WTC11 (cell line): ENCODE measurements at regions not wholly inside any gene's neighbourhood (a gene's known extent, or its start where the extent isn't known, plus 50 kb on each side); places are given as distances from the start of the nearest gene placed in this dataset.

Experiments
- ATAC-seq: fragments of 200-7000 bp; cut with Tn5 transposase; 2 replicates; pipeline ENCODE4 v1.10.0; 2021; ENCODE audit warnings: mild to moderate bottlenecking, moderate library complexity
- CTCF ChIA-PET: fragments of 300-600 bp; sonication (Branson Sonifier 250); formaldehyde crosslinking; loops from one replicate; lab custom pipeline; 2021; ENCODE audit warnings: antibody characterized with exemption; lab: Charles Lee
- POLR2A ChIA-PET: fragments of 350-600 bp; sonication (Branson Sonifier 250); formaldehyde crosslinking; loops from one replicate; lab custom pipeline; 2021; ENCODE audit warnings: antibody characterized with exemption; lab: Charles Lee
- DNase-seq: peaks from one replicate; pipeline ENCODE4 v3.0.0; 2021; ENCODE audit warnings: low spot score
- H3K27ac Mint-ChIP-seq: 2 replicates; pipeline ENCODE4 v1.8.0; 2021; ENCODE audit warnings: mixed read lengths
- H3K27me3 Mint-ChIP-seq: 2 replicates; pipeline ENCODE4 v1.8.0; 2021; ENCODE audit warnings: low read depth, mild to moderate bottlenecking, moderate library complexity, mixed read lengths
- H3K36me3 Mint-ChIP-seq: 2 replicates; pipeline ENCODE4 v1.8.0; 2021; ENCODE audit warnings: mixed read lengths
- H3K4me1 Mint-ChIP-seq: 2 replicates; pipeline ENCODE4 v1.8.0; 2022; ENCODE audit warnings: mixed read lengths
- H3K4me3 Mint-ChIP-seq: 2 replicates; pipeline ENCODE4 v1.8.0; 2021; ENCODE audit warnings: mild to moderate bottlenecking, moderate library complexity, mixed read lengths
- H3K9me3 Mint-ChIP-seq: 2 replicates; pipeline ENCODE4 v1.8.0; 2021; ENCODE audit warnings: mixed read lengths
- CREB1 ChIP-seq: sonication (generic); formaldehyde crosslinking; IDR thresholded peaks from 2 replicates; pipeline ENCODE4 v1.8.0; 2023; ENCODE audit warnings: mild to moderate bottlenecking, missing genetic modification reagents
- ESRRA ChIP-seq: sonication (generic); formaldehyde crosslinking; IDR thresholded peaks from 2 replicates; pipeline ENCODE4 v1.8.1; 2022; ENCODE audit warnings: mild to moderate bottlenecking, missing genetic modification reagents, borderline replicate concordance
- ETV6 ChIP-seq: sonication (generic); formaldehyde crosslinking; IDR thresholded peaks from 2 replicates; pipeline ENCODE4 v1.8.1; 2022; ENCODE audit warnings: mild to moderate bottlenecking, missing genetic modification reagents
- FOXK1 ChIP-seq: sonication (generic); formaldehyde crosslinking; IDR thresholded peaks from 2 replicates; pipeline ENCODE4 v1.8.0; 2022; ENCODE audit warnings: mild to moderate bottlenecking, moderate library complexity, missing genetic modification reagents
- GABPB1 ChIP-seq: sonication (generic); formaldehyde crosslinking; IDR thresholded peaks from 2 replicates; pipeline ENCODE4 v1.8.1; 2023; ENCODE audit warnings: mild to moderate bottlenecking, missing genetic modification reagents
- GRHL2 ChIP-seq: fragments of 250-450 bp; sonication (Bioruptor Pico); IDR thresholded peaks from 2 replicates; pipeline ENCODE4 v1.8.0; 2022; ENCODE audit warnings: mild to moderate bottlenecking, moderate library complexity; ENCODE audit not compliant: insufficient replicate concordance, severe bottlenecking
- IRF2 ChIP-seq: sonication (generic); formaldehyde crosslinking; IDR thresholded peaks from 2 replicates; pipeline ENCODE4 v1.8.0; 2022; ENCODE audit warnings: low read depth, missing genetic modification reagents, borderline replicate concordance
- SOX15 ChIP-seq: fragments of 250-450 bp; sonication (Bioruptor Pico); IDR thresholded peaks from 2 replicates; pipeline ENCODE4 v1.9.0; 2021; ENCODE audit warnings: mild to moderate bottlenecking
- ZNF138 ChIP-seq: sonication (generic); formaldehyde crosslinking; conservative IDR thresholded peaks from 2 replicates; pipeline ENCODE4 v1.8.1; 2022; ENCODE audit warnings: mild to moderate bottlenecking, moderate library complexity, missing genetic modification reagents
- ZNF232 ChIP-seq: sonication (generic); formaldehyde crosslinking; IDR thresholded peaks from 2 replicates; pipeline ENCODE4 v1.8.0; 2022; ENCODE audit warnings: mild to moderate bottlenecking, missing genetic modification reagents
- ZNF263 ChIP-seq: sonication (generic); formaldehyde crosslinking; IDR thresholded peaks from 2 replicates; pipeline ENCODE4 v1.8.1; 2022; ENCODE audit warnings: low read depth, mild to moderate bottlenecking, moderate library complexity, missing genetic modification reagents
- ZNF317 ChIP-seq: sonication (generic); formaldehyde crosslinking; IDR thresholded peaks from 2 replicates; pipeline ENCODE4 v1.8.1; 2023; ENCODE audit warnings: low read depth, mild to moderate bottlenecking, moderate library complexity, missing genetic modification reagents, borderline replicate concordance
- ZNF396 ChIP-seq: fragments of 250-450 bp; sonication (Bioruptor Pico); IDR thresholded peaks from 2 replicates; pipeline ENCODE4 v1.8.0; 2021; ENCODE audit warnings: mild to moderate bottlenecking, moderate library complexity, borderline replicate concordance
- ZNF423 ChIP-seq: fragments of 250-450 bp; sonication (Bioruptor Pico); IDR thresholded peaks from 2 replicates; pipeline ENCODE4 v2.1.2; 2022; ENCODE audit warnings: mild to moderate bottlenecking, moderate library complexity
- TF ChIP-seq, protein P1 (sequence below): sonication (generic); formaldehyde crosslinking; IDR thresholded peaks from 2 replicates; pipeline ENCODE4 v1.8.1; 2023; ENCODE audit warnings: mild to moderate bottlenecking, moderate library complexity, missing genetic modification reagents
- TF ChIP-seq, protein P2 (sequence below): sonication (generic); formaldehyde crosslinking; IDR thresholded peaks from 2 replicates; pipeline ENCODE4 v1.8.1; 2023; ENCODE audit warnings: mild to moderate bottlenecking, missing genetic modification reagents
- TF ChIP-seq, protein P3 (sequence below): sonication (generic); formaldehyde crosslinking; IDR thresholded peaks from 2 replicates; pipeline ENCODE4 v1.8.1; 2022; ENCODE audit warnings: low read depth, mild to moderate bottlenecking, moderate library complexity, missing genetic modification reagents, borderline replicate concordance
- TF ChIP-seq, protein P4 (sequence below): fragments of 200-600 bp; IDR thresholded peaks from 2 replicates; pipeline ENCODE4 v1.8.0; 2022; ENCODE audit warnings: antibody characterized with exemption
- TF ChIP-seq, protein P5 (sequence below): fragments of 250-450 bp; sonication (Bioruptor Pico); IDR thresholded peaks from 2 replicates; pipeline ENCODE4 v1.9.0; 2021; ENCODE audit warnings: mild to moderate bottlenecking
- TF ChIP-seq, protein P6 (sequence below): sonication (generic); formaldehyde crosslinking; IDR thresholded peaks from 2 replicates; pipeline ENCODE4 v1.8.0; 2022; ENCODE audit warnings: mild to moderate bottlenecking, missing genetic modification reagents
- TF ChIP-seq, protein P7 (sequence below): sonication (generic); formaldehyde crosslinking; IDR thresholded peaks from 2 replicates; pipeline ENCODE4 v1.8.1; 2022; ENCODE audit warnings: missing genetic modification reagents, borderline replicate concordance

DNA sequence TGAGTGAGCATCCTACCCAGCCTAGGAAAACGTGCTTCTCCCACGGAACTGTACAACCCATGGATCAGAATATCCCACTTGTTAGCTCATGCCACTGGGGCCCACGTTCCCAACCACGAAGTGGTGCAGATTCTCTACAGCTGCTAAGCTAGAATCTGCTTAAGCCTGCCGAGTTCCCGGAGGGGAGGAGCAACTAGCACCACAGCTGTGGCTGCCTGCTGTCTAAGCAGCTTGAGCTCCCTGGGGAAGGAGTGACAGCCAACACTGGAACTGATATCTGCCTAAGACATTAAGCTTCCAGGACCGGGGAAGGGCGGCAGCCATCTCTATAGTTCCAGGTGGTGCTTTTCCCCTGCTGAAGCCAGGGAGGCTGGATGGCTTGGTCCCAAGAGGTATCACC, 334.7 kb upstream of the CHRM2 start:
- Mint-ChIP-seq H3K9me3 (no peaks in the 10 kb centered on the region), H3K27me3 (no peaks in the 10 kb centered on the region), H3K27ac (no peak overlapping the region), H3K4me3 (no peak overlapping the region), H3K4me1 (no peaks in the 10 kb centered on the region), H3K36me3 (no peaks in the 10 kb centered on the region)
- CTCF ChIA-PET = no interaction called here
- ATAC-seq (no peak), DNase-seq (no peak)
- TF ChIP-seq, protein P1, sequence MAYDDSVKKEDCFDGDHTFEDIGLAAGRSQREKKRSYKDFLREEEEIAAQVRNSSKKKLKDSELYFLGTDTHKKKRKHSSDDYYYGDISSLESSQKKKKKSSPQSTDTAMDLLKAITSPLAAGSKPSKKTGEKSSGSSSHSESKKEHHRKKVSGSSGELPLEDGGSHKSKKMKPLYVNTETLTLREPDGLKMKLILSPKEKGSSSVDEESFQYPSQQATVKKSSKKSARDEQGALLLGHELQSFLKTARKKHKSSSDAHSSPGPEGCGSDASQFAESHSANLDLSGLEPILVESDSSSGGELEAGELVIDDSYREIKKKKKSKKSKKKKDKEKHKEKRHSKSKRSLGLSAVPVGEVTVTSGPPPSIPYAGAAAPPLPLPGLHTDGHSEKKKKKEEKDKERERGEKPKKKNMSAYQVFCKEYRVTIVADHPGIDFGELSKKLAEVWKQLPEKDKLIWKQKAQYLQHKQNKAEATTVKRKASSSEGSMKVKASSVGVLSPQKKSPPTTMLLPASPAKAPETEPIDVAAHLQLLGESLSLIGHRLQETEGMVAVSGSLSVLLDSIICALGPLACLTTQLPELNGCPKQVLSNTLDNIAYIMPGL (CRISPR knock-in tag) = no peak
- TF ChIP-seq ZNF423 (CRISPR knock-in tag) (no peak), SOX15 (CRISPR knock-in tag) (no peak), ZNF263 (CRISPR knock-in tag) (no peak), ZNF317 (CRISPR knock-in tag) (no peak), FOXK1 (CRISPR knock-in tag) (no peak), GABPB1 (CRISPR knock-in tag) (no peak), ZNF232 (CRISPR knock-in tag) (no peak), IRF2 (CRISPR knock-in tag) (no peak), ETV6 (CRISPR knock-in tag) (no peak), ZNF138 (CRISPR knock-in tag) (no peak), GRHL2 (no peak)
- TF ChIP-seq, protein P2, sequence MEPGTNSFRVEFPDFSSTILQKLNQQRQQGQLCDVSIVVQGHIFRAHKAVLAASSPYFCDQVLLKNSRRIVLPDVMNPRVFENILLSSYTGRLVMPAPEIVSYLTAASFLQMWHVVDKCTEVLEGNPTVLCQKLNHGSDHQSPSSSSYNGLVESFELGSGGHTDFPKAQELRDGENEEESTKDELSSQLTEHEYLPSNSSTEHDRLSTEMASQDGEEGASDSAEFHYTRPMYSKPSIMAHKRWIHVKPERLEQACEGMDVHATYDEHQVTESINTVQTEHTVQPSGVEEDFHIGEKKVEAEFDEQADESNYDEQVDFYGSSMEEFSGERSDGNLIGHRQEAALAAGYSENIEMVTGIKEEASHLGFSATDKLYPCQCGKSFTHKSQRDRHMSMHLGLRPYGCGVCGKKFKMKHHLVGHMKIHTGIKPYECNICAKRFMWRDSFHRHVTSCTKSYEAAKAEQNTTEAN = no peak
- TF ChIP-seq, protein P3, sequence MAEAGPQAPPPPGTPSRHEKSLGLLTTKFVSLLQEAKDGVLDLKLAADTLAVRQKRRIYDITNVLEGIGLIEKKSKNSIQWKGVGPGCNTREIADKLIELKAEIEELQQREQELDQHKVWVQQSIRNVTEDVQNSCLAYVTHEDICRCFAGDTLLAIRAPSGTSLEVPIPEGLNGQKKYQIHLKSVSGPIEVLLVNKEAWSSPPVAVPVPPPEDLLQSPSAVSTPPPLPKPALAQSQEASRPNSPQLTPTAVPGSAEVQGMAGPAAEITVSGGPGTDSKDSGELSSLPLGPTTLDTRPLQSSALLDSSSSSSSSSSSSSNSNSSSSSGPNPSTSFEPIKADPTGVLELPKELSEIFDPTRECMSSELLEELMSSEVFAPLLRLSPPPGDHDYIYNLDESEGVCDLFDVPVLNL (CRISPR knock-in tag) = no peak
- TF ChIP-seq, protein P4, sequence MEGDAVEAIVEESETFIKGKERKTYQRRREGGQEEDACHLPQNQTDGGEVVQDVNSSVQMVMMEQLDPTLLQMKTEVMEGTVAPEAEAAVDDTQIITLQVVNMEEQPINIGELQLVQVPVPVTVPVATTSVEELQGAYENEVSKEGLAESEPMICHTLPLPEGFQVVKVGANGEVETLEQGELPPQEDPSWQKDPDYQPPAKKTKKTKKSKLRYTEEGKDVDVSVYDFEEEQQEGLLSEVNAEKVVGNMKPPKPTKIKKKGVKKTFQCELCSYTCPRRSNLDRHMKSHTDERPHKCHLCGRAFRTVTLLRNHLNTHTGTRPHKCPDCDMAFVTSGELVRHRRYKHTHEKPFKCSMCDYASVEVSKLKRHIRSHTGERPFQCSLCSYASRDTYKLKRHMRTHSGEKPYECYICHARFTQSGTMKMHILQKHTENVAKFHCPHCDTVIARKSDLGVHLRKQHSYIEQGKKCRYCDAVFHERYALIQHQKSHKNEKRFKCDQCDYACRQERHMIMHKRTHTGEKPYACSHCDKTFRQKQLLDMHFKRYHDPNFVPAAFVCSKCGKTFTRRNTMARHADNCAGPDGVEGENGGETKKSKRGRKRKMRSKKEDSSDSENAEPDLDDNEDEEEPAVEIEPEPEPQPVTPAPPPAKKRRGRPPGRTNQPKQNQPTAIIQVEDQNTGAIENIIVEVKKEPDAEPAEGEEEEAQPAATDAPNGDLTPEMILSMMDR = no peak
- TF ChIP-seq, protein P5, sequence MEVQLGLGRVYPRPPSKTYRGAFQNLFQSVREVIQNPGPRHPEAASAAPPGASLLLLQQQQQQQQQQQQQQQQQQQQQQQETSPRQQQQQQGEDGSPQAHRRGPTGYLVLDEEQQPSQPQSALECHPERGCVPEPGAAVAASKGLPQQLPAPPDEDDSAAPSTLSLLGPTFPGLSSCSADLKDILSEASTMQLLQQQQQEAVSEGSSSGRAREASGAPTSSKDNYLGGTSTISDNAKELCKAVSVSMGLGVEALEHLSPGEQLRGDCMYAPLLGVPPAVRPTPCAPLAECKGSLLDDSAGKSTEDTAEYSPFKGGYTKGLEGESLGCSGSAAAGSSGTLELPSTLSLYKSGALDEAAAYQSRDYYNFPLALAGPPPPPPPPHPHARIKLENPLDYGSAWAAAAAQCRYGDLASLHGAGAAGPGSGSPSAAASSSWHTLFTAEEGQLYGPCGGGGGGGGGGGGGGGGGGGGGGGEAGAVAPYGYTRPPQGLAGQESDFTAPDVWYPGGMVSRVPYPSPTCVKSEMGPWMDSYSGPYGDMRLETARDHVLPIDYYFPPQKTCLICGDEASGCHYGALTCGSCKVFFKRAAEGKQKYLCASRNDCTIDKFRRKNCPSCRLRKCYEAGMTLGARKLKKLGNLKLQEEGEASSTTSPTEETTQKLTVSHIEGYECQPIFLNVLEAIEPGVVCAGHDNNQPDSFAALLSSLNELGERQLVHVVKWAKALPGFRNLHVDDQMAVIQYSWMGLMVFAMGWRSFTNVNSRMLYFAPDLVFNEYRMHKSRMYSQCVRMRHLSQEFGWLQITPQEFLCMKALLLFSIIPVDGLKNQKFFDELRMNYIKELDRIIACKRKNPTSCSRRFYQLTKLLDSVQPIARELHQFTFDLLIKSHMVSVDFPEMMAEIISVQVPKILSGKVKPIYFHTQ (CRISPR knock-in tag) = no peak
- POLR2A ChIA-PET = interaction anchor here (0.7 kb wide), 1 partner anchor 592 kb away, joined by 3 read pairs; no protein-coding TSS in a partner anchor

DNA sequence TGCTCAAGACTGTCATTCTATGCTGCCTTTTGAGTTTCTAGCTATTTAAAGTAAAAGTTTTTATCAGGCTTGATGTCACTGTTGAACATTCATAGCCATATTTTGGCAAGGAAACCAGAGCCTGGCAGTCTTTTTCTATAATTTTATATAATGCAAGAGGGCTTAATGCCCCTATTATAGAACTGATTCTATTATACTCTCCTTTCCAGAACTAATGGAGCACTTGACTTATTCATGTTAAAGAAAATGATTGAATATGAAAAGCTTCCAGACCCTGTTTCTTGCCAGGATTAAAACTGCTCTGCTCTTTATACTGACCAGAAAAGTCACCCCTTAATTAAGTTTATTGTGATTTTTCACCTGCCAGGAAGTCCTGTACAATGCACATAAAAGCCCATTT, 337.6 kb upstream of the CHRM2 start:
- no peaks in the 10 kb centered on the region for H3K4me1 Mint-ChIP-seq
- H3K4me3 Mint-ChIP-seq = no peak overlapping the region
- POLR2A ChIA-PET = no interaction called here
- no peak for DNase-seq
- H3K27me3 Mint-ChIP-seq = no peaks in the 10 kb centered on the region
- no peak for TF ChIP-seq ZNF396 (CRISPR knock-in tag)
- TF ChIP-seq, protein P6, sequence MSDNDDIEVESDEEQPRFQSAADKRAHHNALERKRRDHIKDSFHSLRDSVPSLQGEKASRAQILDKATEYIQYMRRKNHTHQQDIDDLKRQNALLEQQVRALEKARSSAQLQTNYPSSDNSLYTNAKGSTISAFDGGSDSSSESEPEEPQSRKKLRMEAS (CRISPR knock-in tag) = no peak
- TF ChIP-seq, protein P7, sequence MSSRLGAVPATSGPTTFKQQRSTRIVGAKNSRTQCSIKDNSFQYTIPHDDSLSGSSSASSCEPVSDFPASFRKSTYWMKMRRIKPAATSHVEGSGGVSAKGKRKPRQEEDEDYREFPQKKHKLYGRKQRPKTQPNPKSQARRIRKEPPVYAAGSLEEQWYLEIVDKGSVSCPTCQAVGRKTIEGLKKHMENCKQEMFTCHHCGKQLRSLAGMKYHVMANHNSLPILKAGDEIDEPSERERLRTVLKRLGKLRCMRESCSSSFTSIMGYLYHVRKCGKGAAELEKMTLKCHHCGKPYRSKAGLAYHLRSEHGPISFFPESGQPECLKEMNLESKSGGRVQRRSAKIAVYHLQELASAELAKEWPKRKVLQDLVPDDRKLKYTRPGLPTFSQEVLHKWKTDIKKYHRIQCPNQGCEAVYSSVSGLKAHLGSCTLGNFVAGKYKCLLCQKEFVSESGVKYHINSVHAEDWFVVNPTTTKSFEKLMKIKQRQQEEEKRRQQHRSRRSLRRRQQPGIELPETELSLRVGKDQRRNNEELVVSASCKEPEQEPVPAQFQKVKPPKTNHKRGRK (CRISPR knock-in tag) = no peak
- TF ChIP-seq CREB1 (CRISPR knock-in tag) = no peak
- no peak for TF ChIP-seq ESRRA (CRISPR knock-in tag)
- TF ChIP-seq, all 79 proteins: peak for 0
- CTCF ChIA-PET = no interaction called here
- H3K9me3 Mint-ChIP-seq = no peaks in the 10 kb centered on the region
- H3K27ac Mint-ChIP-seq = no peak overlapping the region
- no peak for ATAC-seq
- H3K36me3 Mint-ChIP-seq = no peaks in the 10 kb centered on the region
